Fibroblast of mammary gland (primary cell): ENCODE measurements at regions not wholly inside any gene's neighbourhood (a gene's known extent, or its start where the extent isn't known, plus 50 kb on each side); places are given as distances from the start of the nearest gene placed in this dataset.

ENCODE experiments used
- DNase-seq: peaks from one replicate; pipeline ENCODE4 v3.0.0-alpha.2; 2010; ENCODE audit warnings: low read depth
- H3K4me3 ChIP-seq: 2 replicates; pipeline ENCODE4 v1.5.1; 2011; ENCODE audit warnings: low read depth, mild to moderate bottlenecking, low read length, moderate library complexity; ENCODE audit not compliant: control insufficient read depth
- TF ChIP-seq, protein P1 (sequence below): conservative IDR thresholded peaks from 2 replicates; pipeline ENCODE4 v1.5.1; 2011; ENCODE audit warnings: low read depth, low read length, inconsistent platforms; ENCODE audit not compliant: control insufficient read depth, insufficient read depth

DNA sequence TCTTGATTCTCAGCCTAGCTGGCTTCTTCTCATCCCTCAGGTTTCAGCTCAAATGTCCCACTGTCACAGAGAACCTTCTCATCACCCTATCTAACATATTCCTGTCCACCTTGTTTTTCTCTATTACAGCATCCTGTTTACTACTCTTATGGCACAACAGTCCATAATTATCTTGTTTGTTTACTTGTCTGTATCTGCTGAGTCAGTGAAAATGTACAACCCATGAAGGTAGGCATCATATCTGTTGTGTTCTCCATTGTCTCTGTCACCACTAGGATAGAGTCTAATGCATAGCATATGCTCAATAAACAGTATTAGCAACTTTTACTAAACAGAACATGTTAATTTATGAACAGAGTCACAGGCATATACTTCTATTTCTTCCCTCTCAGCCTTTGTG lies 261.7 kb downstream of the ETAA1 start:
- TF ChIP-seq, protein P1, sequence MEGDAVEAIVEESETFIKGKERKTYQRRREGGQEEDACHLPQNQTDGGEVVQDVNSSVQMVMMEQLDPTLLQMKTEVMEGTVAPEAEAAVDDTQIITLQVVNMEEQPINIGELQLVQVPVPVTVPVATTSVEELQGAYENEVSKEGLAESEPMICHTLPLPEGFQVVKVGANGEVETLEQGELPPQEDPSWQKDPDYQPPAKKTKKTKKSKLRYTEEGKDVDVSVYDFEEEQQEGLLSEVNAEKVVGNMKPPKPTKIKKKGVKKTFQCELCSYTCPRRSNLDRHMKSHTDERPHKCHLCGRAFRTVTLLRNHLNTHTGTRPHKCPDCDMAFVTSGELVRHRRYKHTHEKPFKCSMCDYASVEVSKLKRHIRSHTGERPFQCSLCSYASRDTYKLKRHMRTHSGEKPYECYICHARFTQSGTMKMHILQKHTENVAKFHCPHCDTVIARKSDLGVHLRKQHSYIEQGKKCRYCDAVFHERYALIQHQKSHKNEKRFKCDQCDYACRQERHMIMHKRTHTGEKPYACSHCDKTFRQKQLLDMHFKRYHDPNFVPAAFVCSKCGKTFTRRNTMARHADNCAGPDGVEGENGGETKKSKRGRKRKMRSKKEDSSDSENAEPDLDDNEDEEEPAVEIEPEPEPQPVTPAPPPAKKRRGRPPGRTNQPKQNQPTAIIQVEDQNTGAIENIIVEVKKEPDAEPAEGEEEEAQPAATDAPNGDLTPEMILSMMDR: no peak
- DNase-seq: no peak
- H3K4me3 ChIP-seq: no peak overlapping the region

DNA sequence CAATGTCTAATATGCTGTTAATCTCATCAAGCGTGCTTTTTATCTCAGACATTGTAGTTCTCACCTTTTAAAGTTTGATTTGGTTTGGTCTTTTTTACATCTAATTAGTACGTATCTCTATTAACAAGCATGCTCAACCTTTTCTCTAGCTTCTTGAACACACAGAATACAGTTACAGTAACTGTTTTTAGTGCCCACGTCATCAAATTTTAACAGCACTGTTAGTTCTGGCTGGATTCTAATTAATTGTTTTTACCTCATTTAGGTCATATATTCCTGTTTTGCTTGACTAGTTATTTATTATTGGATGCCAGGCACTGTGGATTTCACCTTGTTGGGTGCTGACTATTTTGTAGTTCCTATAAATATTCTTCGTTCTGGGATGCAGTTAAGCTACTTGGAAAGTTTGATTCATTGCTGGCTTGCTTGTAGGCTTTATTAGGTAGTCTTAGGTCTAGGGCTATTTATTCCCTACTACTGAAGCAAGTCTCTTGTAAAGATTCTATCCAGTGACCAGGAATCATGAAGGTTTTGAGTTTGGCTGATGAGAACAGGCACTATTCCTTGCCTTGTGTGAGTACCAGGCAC lies 263.0 kb downstream of the ETAA1 start:
- no peak overlapping the region for H3K4me3 ChIP-seq
- no peak for DNase-seq
- TF ChIP-seq, protein P1: no peak

DNA sequence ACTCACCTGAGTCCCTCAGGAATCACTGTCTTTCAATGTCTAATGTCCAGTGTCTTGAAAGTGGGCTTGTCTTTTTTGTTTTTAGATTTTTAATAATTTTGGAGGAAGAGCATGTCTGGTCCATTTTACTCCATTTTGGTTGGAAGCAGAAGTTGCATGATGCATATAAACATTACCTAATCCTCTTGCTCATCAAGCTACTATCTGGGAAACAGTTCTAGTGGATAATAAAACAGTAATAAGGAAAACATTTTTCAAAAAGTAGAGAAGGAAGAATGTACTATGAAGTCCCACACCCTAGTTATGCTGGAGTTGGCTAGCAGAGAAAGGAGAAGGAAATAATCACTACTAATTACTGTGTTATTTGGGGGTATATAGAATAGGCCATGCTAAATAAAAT lies 263.7 kb downstream of the ETAA1 start:
- peak; percentile 28 for DNase-seq
- no peak overlapping the region for H3K4me3 ChIP-seq
- TF ChIP-seq, protein P1: no peak

DNA sequence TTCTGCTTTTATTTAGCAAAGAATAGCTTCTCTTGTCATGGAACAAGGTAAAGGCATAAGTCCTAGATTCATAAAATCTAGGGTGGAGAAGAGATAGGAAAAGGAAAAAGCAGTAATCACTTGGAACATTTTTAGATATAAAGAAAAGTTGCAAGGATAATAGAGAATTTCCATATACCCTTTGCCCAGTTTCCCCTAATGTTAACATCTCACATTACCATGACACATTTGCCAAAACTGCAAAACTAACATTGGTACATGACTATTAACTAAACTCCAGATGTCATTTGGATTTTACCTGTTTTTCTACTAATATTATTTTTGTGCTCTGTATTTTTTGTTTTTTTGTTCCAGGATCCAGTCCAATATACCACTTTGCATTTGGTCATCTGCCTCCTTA lies 265.1 kb downstream of the ETAA1 start:
- DNase-seq: no peak
- TF ChIP-seq, protein P1: no peak
- no peak overlapping the region for H3K4me3 ChIP-seq

DNA sequence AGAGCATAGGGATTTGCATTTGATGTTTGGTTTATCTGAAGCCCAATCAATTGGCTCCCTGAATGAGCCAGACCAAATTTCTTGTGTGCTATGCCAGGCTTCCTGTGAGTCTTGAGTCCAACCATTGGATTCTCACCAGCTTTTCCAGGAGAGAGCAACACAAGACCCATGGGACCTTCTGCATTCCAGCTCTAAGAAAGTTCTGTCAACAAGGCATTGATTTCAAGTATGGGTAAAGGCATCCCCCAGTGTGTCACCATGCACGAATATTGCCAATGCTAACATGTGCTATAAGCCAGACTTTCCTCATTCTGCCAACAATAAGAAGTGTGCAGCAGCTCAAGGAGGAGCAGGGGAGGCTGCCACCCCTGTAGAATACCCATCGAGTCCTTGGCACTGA lies 266.6 kb downstream of the ETAA1 start:
- no peak overlapping the region for H3K4me3 ChIP-seq
- TF ChIP-seq, protein P1: no peak
- DNase-seq: peak; percentile 11

DNA sequence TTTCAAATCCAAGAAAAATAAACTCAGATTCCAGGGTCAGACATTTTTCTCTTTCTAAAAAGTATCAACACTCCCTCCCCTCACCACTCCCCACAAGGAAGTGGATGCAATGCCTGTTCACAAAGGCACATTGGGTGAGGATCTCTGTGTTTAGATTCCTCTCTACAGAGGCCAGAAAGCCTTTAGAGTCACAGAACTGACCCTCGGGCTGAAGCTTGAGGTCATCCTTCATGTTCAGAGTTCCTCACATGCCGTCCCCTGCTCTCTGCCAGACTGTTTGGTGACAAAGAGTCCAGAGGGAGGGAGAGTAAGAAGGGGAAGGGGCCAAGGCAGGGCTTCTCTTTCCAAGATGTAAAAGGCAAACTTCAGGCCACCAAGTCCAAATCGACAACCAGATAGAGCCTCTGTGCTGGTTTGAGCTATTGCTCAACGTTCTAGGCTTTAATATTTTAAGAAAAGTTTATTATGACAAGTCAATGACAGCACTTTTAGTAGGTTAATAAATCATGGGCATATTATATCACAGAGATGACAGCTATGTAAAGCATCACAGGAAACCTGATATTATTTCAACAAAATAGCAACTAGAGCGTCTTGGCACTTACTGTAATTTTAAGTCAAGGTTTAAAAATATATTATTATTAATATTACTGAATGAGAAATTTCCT lies 269.4 kb downstream of the ETAA1 start:
- H3K4me3 ChIP-seq: no peak overlapping the region
- DNase-seq: no peak
- TF ChIP-seq, protein P1: no peak
